ENCODE measurements at regions not wholly inside any gene's neighbourhood (a gene's known extent, or its start where the extent isn't known, plus 50 kb on each side); places are given as distances from the start of the nearest gene placed in this dataset.

DNA sequence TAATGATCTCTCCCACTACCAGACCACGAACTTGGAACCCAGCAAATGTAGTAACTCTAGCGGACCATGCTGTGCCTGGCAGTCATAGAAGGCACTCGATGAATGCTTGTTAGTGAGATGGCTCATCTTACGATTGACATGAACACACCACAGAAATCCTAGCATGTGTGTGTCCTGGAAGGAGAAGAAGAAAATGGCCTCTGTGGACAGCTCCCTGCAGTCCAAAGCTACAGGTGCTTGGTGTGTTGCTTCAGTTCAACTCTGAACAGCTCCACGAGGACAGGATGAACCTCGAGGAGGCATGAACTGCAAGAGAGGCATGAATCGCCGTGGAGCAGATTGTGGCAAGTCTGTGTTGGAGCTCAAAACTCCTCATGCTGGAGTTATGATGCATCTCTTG lies 93.5 kb downstream of the KLF6 start:
- DNase-seq (ENCODE audit: low read depth in 1 of 2, low spot score in 1 of 2): no peak
- H3K27me3 ChIP-seq (ENCODE audit: insufficient read depth, poor library complexity, severe bottlenecking): no peaks in the 10 kb centered on the region
- no peak overlapping the region for H3K4me3 ChIP-seq (replicated peaks; ENCODE audit: insufficient read depth, low read length)
- TF ChIP-seq REST (IDR thresholded peaks at IDR 0.05; ENCODE audit: insufficient replicate concordance, low read depth) (peak; percentile 33), GABPA (IDR thresholded peaks at IDR 0.05; ENCODE audit: low read depth) (no peak)
- H3K27ac ChIP-seq (replicated peaks): no peak overlapping the region

GRCh38 chr10:3689871-3690510 lies 95.0 kb downstream of the KLF6 start:
- TF ChIP-seq GABPA (IDR thresholded peaks at IDR 0.05; ENCODE audit: low read depth) (no peak), SPI1 (IDR thresholded peaks at IDR 0.05; ENCODE audit: borderline replicate concordance, low read depth) (no peak), CTCF (IDR thresholded peaks at IDR 0.05; ENCODE audit: insufficient read depth, low read length) (no peak), REST (IDR thresholded peaks at IDR 0.05; ENCODE audit: insufficient replicate concordance, low read depth) (no peak), POLR2AphosphoS5 (IDR thresholded peaks at IDR 0.05; ENCODE audit: low read depth) (no peak)
- no peak overlapping the region for H3K27ac ChIP-seq (replicated peaks)
- H3K27me3 ChIP-seq (ENCODE audit: insufficient read depth, poor library complexity, severe bottlenecking): no peaks in the 10 kb centered on the region
- H3K4me3 ChIP-seq (replicated peaks; ENCODE audit: insufficient read depth, low read length): no peak overlapping the region
- no peak for DNase-seq (ENCODE audit: low read depth in 1 of 2, low spot score in 1 of 2)

DNA sequence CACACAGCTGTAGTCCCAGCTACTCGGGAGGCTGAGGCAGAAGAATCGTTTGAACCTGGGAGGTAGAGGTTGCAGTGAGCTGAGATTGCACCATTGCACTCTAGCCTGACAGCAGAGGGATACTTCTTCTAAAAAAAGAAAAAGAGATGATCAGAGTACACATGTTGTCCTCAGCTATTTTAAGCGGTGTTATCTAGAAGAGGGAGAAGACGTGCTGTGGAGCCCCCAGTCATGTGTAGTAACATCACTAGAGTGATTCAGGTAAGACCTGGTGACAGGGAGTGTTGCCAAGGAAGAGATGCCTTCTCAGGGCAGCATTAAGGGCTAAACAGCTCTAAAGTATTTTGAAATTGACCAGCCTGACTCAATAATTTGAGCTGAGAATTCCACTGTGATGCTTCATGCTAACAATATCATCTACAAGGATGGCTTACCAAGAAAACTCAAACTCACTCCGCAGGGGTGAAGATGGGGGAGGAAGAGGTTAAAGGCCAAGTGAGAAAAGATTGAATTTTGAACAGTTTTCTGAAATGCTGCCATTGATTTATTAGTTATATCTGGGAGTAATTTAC lies 97.4 kb downstream of the KLF6 start:
- no peak overlapping the region for H3K27ac ChIP-seq (replicated peaks)
- no peak overlapping the region for H3K4me3 ChIP-seq (replicated peaks; ENCODE audit: insufficient read depth, low read length)
- H3K27me3 ChIP-seq (ENCODE audit: insufficient read depth, poor library complexity, severe bottlenecking): no peaks in the 10 kb centered on the region
- TF ChIP-seq CTCF (IDR thresholded peaks at IDR 0.05; ENCODE audit: insufficient read depth, low read length) (no peak), POLR2AphosphoS5 (IDR thresholded peaks at IDR 0.05; ENCODE audit: low read depth) (no peak), SPI1 (IDR thresholded peaks at IDR 0.05; ENCODE audit: borderline replicate concordance, low read depth) (no peak), REST (IDR thresholded peaks at IDR 0.05; ENCODE audit: insufficient replicate concordance, low read depth) (no peak), GABPA (IDR thresholded peaks at IDR 0.05; ENCODE audit: low read depth) (no peak)
- DNase-seq (ENCODE audit: low read depth in 1 of 2, low spot score in 1 of 2): no peak
